HCT116 (cell line): ENCODE measurements at regions not wholly inside any gene's neighbourhood (a gene's known extent, or its start where the extent isn't known, plus 50 kb on each side); places are given as distances from the start of the nearest gene placed in this dataset.

ENCODE experiments used
- CTCF ChIP-seq, 3 experiments: fragments of 200-600 bp in 1 of 3; sonication (generic) in 1 of 3; IDR thresholded peaks in 2 of 3; conservative IDR thresholded peaks in 1 of 3; 2 replicates each; pipeline ENCODE4 v1.5.1; 2012 to 2017; ENCODE audit warnings: low read depth in 2 of 3, low read length in 2 of 3, antibody characterized with exemption in 1 of 3, borderline replicate concordance in 1 of 3, control low read depth in 1 of 3, mild to moderate bottlenecking in 1 of 3, mixed read lengths in 1 of 3, mixed run types in 1 of 3, moderate library complexity in 1 of 3; ENCODE audit not compliant: insufficient read depth in 1 of 3
- FOSL1 ChIP-seq: IDR thresholded peaks from 2 replicates; pipeline ENCODE4 v1.6.1; 2012; ENCODE audit warnings: low read depth
- POLR2AphosphoS5 ChIP-seq: IDR thresholded peaks from 2 replicates; pipeline ENCODE4 v1.6.1; 2011; ENCODE audit warnings: mild to moderate bottlenecking, low read depth, low read length, moderate library complexity
- RAD21 ChIP-seq: IDR thresholded peaks from 2 replicates; pipeline ENCODE4 v1.6.1; 2012; ENCODE audit warnings: low read depth, mild to moderate bottlenecking
- ZFX ChIP-seq: fragments of 450-650 bp; IDR thresholded peaks from 2 replicates; pipeline ENCODE4 v1.6.1; 2017

- TF ChIP-seq CTCF (IDR thresholded peaks at IDR 0.05 in 2 of 3, conservative IDR thresholded peaks at IDR 0.05 in 1 of 3; ENCODE audit: borderline replicate concordance in 1 of 3, insufficient read depth in 1 of 3, low read depth in 2 of 3, low read length in 2 of 3), result no peak
- TF ChIP-seq POLR2AphosphoS5, result no peak
- TF ChIP-seq ZFX, result no peak
- TF ChIP-seq RAD21, result no peak
- TF ChIP-seq FOSL1, result no peak
Observed at GRCh38 chr19:28235606-28236125, 977.3 kb downstream of the UQCRFS1 start.
